ENCODE measurements at regions not wholly inside any gene's neighbourhood (a gene's known extent, or its start where the extent isn't known, plus 50 kb on each side); places are given as distances from the start of the nearest gene placed in this dataset.
"Not testable (repeated sequence)": the region's sequence is repeated elsewhere in the genome, so short reads cannot be mapped to it uniquely, and the experiment has no call there.

DNA sequence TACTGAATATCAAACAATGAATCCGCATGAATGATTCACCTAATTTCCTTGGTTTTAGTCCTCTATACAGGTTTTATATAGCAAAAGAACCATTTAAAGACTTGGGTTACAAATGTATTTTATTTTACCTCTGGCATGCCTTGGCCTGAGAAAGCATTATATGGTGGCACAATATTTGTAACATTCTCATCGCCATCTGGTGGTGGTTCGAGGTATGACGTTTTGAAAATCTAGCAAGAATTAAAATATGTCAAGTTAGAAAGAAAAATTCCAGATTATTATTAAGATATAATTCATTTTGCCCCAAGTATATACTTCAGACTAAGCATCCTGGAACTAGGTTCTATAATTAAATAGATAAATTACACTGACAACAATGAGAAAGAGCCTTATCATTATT is 445.9 kb downstream of the ZNF33B start:
- not testable (repeated sequence) for H2AFZ ChIP-seq (ENCODE audit: low read length); H3K79me2 ChIP-seq (ENCODE audit: control insufficient read depth, insufficient read depth, low read length); H4K20me1 ChIP-seq (ENCODE audit: control insufficient read depth, extremely low read depth, insufficient read depth, low read length); H3K4me1 ChIP-seq (ENCODE audit: control insufficient read depth, extremely low read depth, insufficient read depth, low read length); H3K9ac ChIP-seq (ENCODE audit: insufficient read depth, low read length); H3K27me3 ChIP-seq (ENCODE audit: control insufficient read depth, insufficient read depth, low read length); H3K4me3 ChIP-seq (replicated peaks in 1 of 4; ENCODE audit: control extremely low read depth in 1 of 4, insufficient read depth in 1 of 4, low read depth in 3 of 4, low read length in 4 of 4); H3K9me3 ChIP-seq (ENCODE audit: control insufficient read depth, insufficient read depth, low read depth, low read length); H3K27ac ChIP-seq (ENCODE audit: insufficient read depth, low read length); H3K36me3 ChIP-seq (ENCODE audit: control insufficient read depth, insufficient read depth, low read length); H3K4me2 ChIP-seq (ENCODE audit: extremely low read depth, insufficient read depth, low read length)
- TF ChIP-seq, protein P1, sequence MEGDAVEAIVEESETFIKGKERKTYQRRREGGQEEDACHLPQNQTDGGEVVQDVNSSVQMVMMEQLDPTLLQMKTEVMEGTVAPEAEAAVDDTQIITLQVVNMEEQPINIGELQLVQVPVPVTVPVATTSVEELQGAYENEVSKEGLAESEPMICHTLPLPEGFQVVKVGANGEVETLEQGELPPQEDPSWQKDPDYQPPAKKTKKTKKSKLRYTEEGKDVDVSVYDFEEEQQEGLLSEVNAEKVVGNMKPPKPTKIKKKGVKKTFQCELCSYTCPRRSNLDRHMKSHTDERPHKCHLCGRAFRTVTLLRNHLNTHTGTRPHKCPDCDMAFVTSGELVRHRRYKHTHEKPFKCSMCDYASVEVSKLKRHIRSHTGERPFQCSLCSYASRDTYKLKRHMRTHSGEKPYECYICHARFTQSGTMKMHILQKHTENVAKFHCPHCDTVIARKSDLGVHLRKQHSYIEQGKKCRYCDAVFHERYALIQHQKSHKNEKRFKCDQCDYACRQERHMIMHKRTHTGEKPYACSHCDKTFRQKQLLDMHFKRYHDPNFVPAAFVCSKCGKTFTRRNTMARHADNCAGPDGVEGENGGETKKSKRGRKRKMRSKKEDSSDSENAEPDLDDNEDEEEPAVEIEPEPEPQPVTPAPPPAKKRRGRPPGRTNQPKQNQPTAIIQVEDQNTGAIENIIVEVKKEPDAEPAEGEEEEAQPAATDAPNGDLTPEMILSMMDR (conservative IDR thresholded peaks at IDR 0.05 in 1 of 2, IDR thresholded peaks at IDR 0.05 in 1 of 2; ENCODE audit: low read depth in 1 of 2, low read length in 2 of 2): peak; percentile 39 to 47
- peak; percentile 4 to 28 for DNase-seq (ENCODE audit: low read depth in 2 of 2)

DNA sequence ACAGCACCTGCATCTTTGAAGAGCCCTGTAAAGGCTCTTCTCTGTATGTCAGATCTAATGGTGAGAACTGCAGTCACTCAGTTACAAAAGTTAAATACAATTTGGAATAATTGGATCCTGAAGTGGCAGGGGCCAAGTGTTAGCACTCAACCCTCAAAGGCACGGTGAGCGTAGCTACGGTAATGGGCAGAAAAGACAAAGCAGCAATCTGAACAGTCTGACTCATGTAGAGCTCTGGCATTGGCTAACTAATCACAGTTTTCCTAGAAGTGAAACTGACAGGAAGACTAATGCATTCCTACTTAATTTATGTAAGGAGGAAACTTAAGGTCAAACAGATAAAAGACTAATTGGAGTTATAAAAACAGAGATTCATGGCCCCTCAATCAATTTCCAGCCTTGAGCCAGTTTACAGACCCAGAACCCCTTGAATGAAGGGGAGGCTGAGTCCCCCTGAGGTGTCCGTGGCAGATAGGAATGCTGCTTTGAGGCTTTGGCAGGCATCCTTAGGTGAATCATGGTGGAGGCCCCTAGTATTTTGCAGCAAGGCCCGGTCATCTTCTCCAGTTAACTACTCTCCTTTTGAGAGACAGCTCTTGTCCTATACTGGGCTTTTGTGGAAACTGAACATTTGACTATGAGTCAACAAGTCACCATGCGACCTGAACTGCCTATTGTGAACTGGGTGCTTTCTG is 450.7 kb downstream of the ZNF33B start:
- not testable (repeated sequence) for H3K4me1 ChIP-seq (ENCODE audit: control insufficient read depth, extremely low read depth, insufficient read depth, low read length); H3K79me2 ChIP-seq (ENCODE audit: control insufficient read depth, insufficient read depth, low read length); H3K27ac ChIP-seq (ENCODE audit: insufficient read depth, low read length); H4K20me1 ChIP-seq (ENCODE audit: control insufficient read depth, extremely low read depth, insufficient read depth, low read length); H2AFZ ChIP-seq (ENCODE audit: low read length); H3K4me3 ChIP-seq (replicated peaks in 1 of 4; ENCODE audit: control extremely low read depth in 1 of 4, insufficient read depth in 1 of 4, low read depth in 3 of 4, low read length in 4 of 4); DNase-seq (ENCODE audit: low read depth in 2 of 2); H3K36me3 ChIP-seq (ENCODE audit: control insufficient read depth, insufficient read depth, low read length); H3K4me2 ChIP-seq (ENCODE audit: extremely low read depth, insufficient read depth, low read length); H3K9me3 ChIP-seq (ENCODE audit: control insufficient read depth, insufficient read depth, low read depth, low read length); H3K9ac ChIP-seq (ENCODE audit: insufficient read depth, low read length); H3K27me3 ChIP-seq (ENCODE audit: control insufficient read depth, insufficient read depth, low read length)

DNA sequence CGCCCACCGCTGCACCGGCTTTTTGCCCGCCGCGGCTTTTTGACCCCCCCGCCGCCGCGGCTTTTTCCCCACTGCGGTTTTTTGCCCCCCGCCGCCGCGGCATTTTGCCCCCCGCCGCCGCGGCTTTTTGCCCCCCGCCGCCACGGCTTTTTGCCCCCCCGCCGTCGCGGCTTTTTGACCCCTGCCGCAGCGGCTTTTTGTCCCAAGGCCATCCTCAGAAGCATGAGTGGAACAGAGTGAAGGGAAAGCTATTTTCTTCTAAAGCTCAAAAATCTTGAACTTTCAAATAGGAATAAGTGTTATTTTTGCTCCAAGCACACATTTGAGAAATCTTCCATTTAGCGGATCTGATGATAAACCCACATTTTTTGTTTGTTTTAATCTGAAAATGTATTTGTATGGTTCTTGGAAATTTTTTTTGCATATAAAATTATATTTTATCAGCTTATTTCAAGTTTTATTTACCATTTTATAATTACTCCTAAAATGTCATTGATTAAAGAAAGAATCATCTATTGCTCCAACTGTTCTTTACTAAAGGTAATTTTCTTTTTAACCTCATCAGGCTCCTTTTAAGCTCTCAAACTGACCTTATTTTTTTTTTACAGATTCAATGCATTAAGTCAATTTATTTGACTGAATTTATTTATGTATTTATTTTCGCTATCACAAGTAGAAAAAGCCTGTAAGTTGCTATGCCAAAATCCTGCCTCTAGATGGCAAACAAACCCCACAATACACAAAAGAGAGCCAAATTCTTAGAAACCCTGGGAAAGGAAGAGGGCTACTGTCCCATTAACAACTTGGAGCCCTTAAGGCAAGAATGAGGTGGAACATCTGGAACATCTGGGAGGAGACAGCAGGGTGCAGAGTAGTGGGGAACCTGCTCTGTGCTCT is 460.3 kb downstream of the ZNF33B start:
- TF ChIP-seq, protein P1 (conservative IDR thresholded peaks at IDR 0.05 in 1 of 2, IDR thresholded peaks at IDR 0.05 in 1 of 2; ENCODE audit: low read depth in 1 of 2, low read length in 2 of 2): peak; percentile 31 to 43
- TF ChIP-seq EZH2 (IDR thresholded peaks at IDR 0.05; ENCODE audit: low read length, missing control alignments): peak; percentile 27
- H4K20me1 ChIP-seq (ENCODE audit: control insufficient read depth, extremely low read depth, insufficient read depth, low read length): not testable (repeated sequence)

More for the DNA sequence above, 460.3 kb downstream of the ZNF33B start:
- not testable (repeated sequence) for H3K27ac ChIP-seq (ENCODE audit: insufficient read depth, low read length); H3K36me3 ChIP-seq (ENCODE audit: control insufficient read depth, insufficient read depth, low read length); H3K4me2 ChIP-seq (ENCODE audit: extremely low read depth, insufficient read depth, low read length); H3K27me3 ChIP-seq (ENCODE audit: control insufficient read depth, insufficient read depth, low read length); H3K4me3 ChIP-seq (replicated peaks in 1 of 4; ENCODE audit: control extremely low read depth in 1 of 4, insufficient read depth in 1 of 4, low read depth in 3 of 4, low read length in 4 of 4); H2AFZ ChIP-seq (ENCODE audit: low read length); H3K79me2 ChIP-seq (ENCODE audit: control insufficient read depth, insufficient read depth, low read length); H3K4me1 ChIP-seq (ENCODE audit: control insufficient read depth, extremely low read depth, insufficient read depth, low read length); H3K9me3 ChIP-seq (ENCODE audit: control insufficient read depth, insufficient read depth, low read depth, low read length); H3K9ac ChIP-seq (ENCODE audit: insufficient read depth, low read length)
- peak; percentile 23 to 61 for DNase-seq (ENCODE audit: low read depth in 2 of 2)

Measured in fibroblast of lung (primary cell).